Endodermal cell (in vitro differentiated cells): ENCODE measurements at regions not wholly inside any gene's neighbourhood (a gene's known extent, or its start where the extent isn't known, plus 50 kb on each side); places are given as distances from the start of the nearest gene placed in this dataset.

Source experiments
- DNase-seq: peaks from one replicate; pipeline ENCODE4 v3.0.0-alpha.2; 2017
- H3K27ac ChIP-seq: 2 replicates; pipeline ENCODE4 v1.5.1; 2013; ENCODE audit warnings: mild to moderate bottlenecking, low read depth, low read length, moderate library complexity
- H3K27me3 ChIP-seq: 2 replicates; pipeline ENCODE4 v1.6.1; 2013; ENCODE audit warnings: mild to moderate bottlenecking, low read length, moderate library complexity; ENCODE audit not compliant: insufficient read depth, control insufficient read depth, poor library complexity, severe bottlenecking
- H3K36me3 ChIP-seq: 2 replicates; pipeline ENCODE4 v1.7.0; 2013; ENCODE audit warnings: mild to moderate bottlenecking, low read length, moderate library complexity; ENCODE audit not compliant: control insufficient read depth, insufficient read depth
- H3K4me1 ChIP-seq: one replicate; pipeline ENCODE4 v1.7.0; 2013; ENCODE audit warnings: low read length; ENCODE audit not compliant: control insufficient read depth, insufficient read depth
- H3K4me3 ChIP-seq: 2 replicates; pipeline ENCODE4 v1.5.1; 2013; ENCODE audit warnings: mild to moderate bottlenecking, low read length, moderate library complexity
- H3K9ac ChIP-seq: 2 replicates; pipeline ENCODE4 v1.6.1; 2013; ENCODE audit warnings: mild to moderate bottlenecking, low read length, moderate library complexity; ENCODE audit not compliant: poor library complexity, severe bottlenecking; ENCODE audit errors: extremely low read depth
- H3K9me3 ChIP-seq: 2 replicates; pipeline ENCODE4 v1.6.1; 2013; ENCODE audit warnings: mild to moderate bottlenecking, low read length, moderate library complexity; ENCODE audit not compliant: control insufficient read depth
- H3K27ac Mint-ChIP-seq: 2 replicates; pipeline ENCODE4 v1.8.0; 2020; ENCODE audit warnings: mixed read lengths
- H3K27me3 Mint-ChIP-seq: 2 replicates; pipeline ENCODE4 v1.8.0; 2021; ENCODE audit warnings: mild to moderate bottlenecking, mixed read lengths; ENCODE audit not compliant: insufficient read depth
- H3K36me3 Mint-ChIP-seq: 2 replicates; pipeline ENCODE4 v1.8.0; 2020; ENCODE audit warnings: low read depth, mixed read lengths
- H3K4me1 Mint-ChIP-seq: 2 replicates; pipeline ENCODE4 v1.8.0; 2020; ENCODE audit warnings: mixed read lengths
- H3K4me3 Mint-ChIP-seq: 2 replicates; pipeline ENCODE4 v1.8.0; 2020; ENCODE audit warnings: mild to moderate bottlenecking, moderate library complexity, mixed read lengths
- H3K9me3 Mint-ChIP-seq: 2 replicates; pipeline ENCODE4 v1.8.0; 2020; ENCODE audit warnings: mild to moderate bottlenecking, mixed read lengths
- CTCF ChIP-seq: fragments of 200-600 bp; sonication (generic); conservative IDR thresholded peaks from 2 replicates; pipeline ENCODE4 v1.5.0; 2021; ENCODE audit warnings: antibody characterized with exemption, mild to moderate bottlenecking
- WGBS, 2 experiments: methylation state at CpG; one replicate each; pipeline versions ENCODE4 v1.1.5 to v1.1.7; 2013; ENCODE audit warnings: missing lambda C conversion rate in 2 of 2, mixed read lengths in 1 of 2; ENCODE audit not compliant: insufficient coverage in 1 of 2, insufficient read length in 1 of 2; 5-methylcytosine and 5-hydroxymethylcytosine counted together

- DNase-seq: no peak
- Mint-ChIP-seq H3K27ac (no peak overlapping the region), H3K27me3 (peaks cover 25% of the 10 kb centered on the region), H3K36me3 (peaks cover 12% of the 10 kb centered on the region), H3K9me3 (peaks cover 38% of the 10 kb centered on the region), H3K4me3 (no peak overlapping the region), H3K4me1 (peaks cover 9% of the 10 kb centered on the region)
- Histone ChIP-seq H3K4me1 (no peaks in the 10 kb centered on the region), H3K9ac (no peak overlapping the region), H3K4me3 (no peak overlapping the region), H3K36me3 (no peaks in the 10 kb centered on the region), H3K27ac (no peak overlapping the region), H3K27me3 (no peaks in the 10 kb centered on the region), H3K9me3 (peaks cover 44% of the 10 kb centered on the region)
- 90 to 94% methylated on average over 3 to 4 of the region's 4 CpGs for WGBS, 2 experiments
- no peak for TF ChIP-seq CTCF
These were observed 533.7 kb upstream of the TNP1 start for GRCh38 chr2:217393585-217394032.

- Histone ChIP-seq H3K36me3 (no peaks in the 10 kb centered on the region), H3K27ac (no peak overlapping the region), H3K27me3 (no peaks in the 10 kb centered on the region), H3K4me3 (no peak overlapping the region), H3K9me3 (peaks cover 46% of the 10 kb centered on the region), H3K4me1 (no peaks in the 10 kb centered on the region), H3K9ac (no peak overlapping the region)
- no peak for DNase-seq
- H3K36me3 Mint-ChIP-seq: peaks cover 12% of the 10 kb centered on the region
- no peak overlapping the region for H3K27ac Mint-ChIP-seq
- peaks cover 39% of the 10 kb centered on the region for H3K9me3 Mint-ChIP-seq
- TF ChIP-seq CTCF: no peak
- 88 to 91% methylated on average over 1 to 5 of the region's 5 CpGs for WGBS, 2 experiments
- peaks cover 11% of the 10 kb centered on the region for H3K4me1 Mint-ChIP-seq
- no peak overlapping the region for H3K4me3 Mint-ChIP-seq
- H3K27me3 Mint-ChIP-seq: peaks cover 27% of the 10 kb centered on the region
These were observed 533.2 kb upstream of the TNP1 start for GRCh38 chr2:217392930-217393584.

GRCh38 chr2:217387776-217388387 lies 528.0 kb upstream of the TNP1 start:
- Mint-ChIP-seq H3K4me1 (peaks cover 28% of the 10 kb centered on the region), H3K4me3 (no peak overlapping the region), H3K27ac (no peak overlapping the region), H3K27me3 (peaks cover 33% of the 10 kb centered on the region), H3K36me3 (peaks cover 12% of the 10 kb centered on the region), H3K9me3 (peaks cover 37% of the 10 kb centered on the region)
- Histone ChIP-seq H3K4me1 (peaks cover 8% of the 10 kb centered on the region), H3K9ac (no peak overlapping the region), H3K36me3 (no peaks in the 10 kb centered on the region), H3K9me3 (peaks cover 55% of the 10 kb centered on the region), H3K4me3 (peak overlapping the region; percentile 8), H3K27me3 (no peaks in the 10 kb centered on the region), H3K27ac (no peak overlapping the region)
- 88 to 95% methylated on average over 2 to 4 of the region's 4 CpGs for WGBS, 2 experiments
- TF ChIP-seq CTCF: no peak
- DNase-seq: no peak
